A549 (cell line): ENCODE measurements at regions not wholly inside any gene's neighbourhood (a gene's known extent, or its start where the extent isn't known, plus 50 kb on each side); places are given as distances from the start of the nearest gene placed in this dataset.
"Not testable (repeated sequence)": the region's sequence is repeated elsewhere in the genome, so short reads cannot be mapped to it uniquely, and the experiment has no call there.

Source experiments
- ATAC-seq, 2 experiments: fragments of 200-7000 bp in 1 of 2; fragments of >200 bp in 1 of 2; cut with Nextera tagmentation in 1 of 2; cut with Tn5 transposase in 1 of 2; 3 replicates each; pipeline versions ENCODE4 v1.8.0 to v1.9.1; 2018 to 2020; ENCODE audit warnings: mild to moderate bottlenecking in 1 of 2, moderate library complexity in 1 of 2
- CTCF ChIA-PET: fragments of 300-600 bp; sonication (Branson Sonifier 250); formaldehyde crosslinking; extraction: SDS; loops from one replicate; lab custom pipeline; 2021; ENCODE audit warnings: antibody characterized with exemption, inconsistent platforms; lab: Yijun Ruan, JAX
- POLR2A ChIA-PET: fragments of 350-600 bp; formaldehyde crosslinking; extraction: SDS; loops from one replicate; lab custom pipeline; 2021; ENCODE audit warnings: antibody characterized with exemption, inconsistent platforms; lab: Yijun Ruan, JAX
- DNase-seq, 2 experiments: peaks; one replicate each; pipeline versions ENCODE4 v3.0.0 to v3.0.0-alpha.2; 2011 to 2016; ENCODE audit warnings: low read depth in 1 of 2, low spot score in 1 of 2
- FAIRE-seq: peaks from 2 replicates; lab custom pipeline; 2011; peaks lifted over from hg19 to GRCh38; lab: Jason Lieb, UNC
- H3K27ac ChIP-seq, 2 experiments: fragments of >200 bp; sonication (Bioruptor Twin); formaldehyde crosslinking; 3 replicates each; pipeline ENCODE4 v1.5.1; 2016 to 2017
- H3K4me1 ChIP-seq: fragments of >200 bp; sonication (Bioruptor Twin); formaldehyde crosslinking; 3 replicates; pipeline ENCODE4 v1.6.1; 2016
- H3K4me2 ChIP-seq: fragments of >200 bp; sonication (Bioruptor Twin); formaldehyde crosslinking; 3 replicates; pipeline ENCODE4 v1.6.1; 2016
- H3K4me3 ChIP-seq: fragments of >200 bp; sonication (Bioruptor Twin); formaldehyde crosslinking; 3 replicates; pipeline ENCODE4 v1.5.1; 2016
- H3K9me3 ChIP-seq: fragments of >200 bp; sonication (Bioruptor Twin); formaldehyde crosslinking; 3 replicates; pipeline ENCODE4 v1.6.1; 2016
- ATOH8 ChIP-seq: fragments of 250-450 bp; sonication (Bioruptor Pico); IDR thresholded peaks from 2 replicates; pipeline ENCODE4 v1.5.0; 2020; ENCODE audit warnings: low read depth, mild to moderate bottlenecking, moderate library complexity
- BCL3 ChIP-seq: fragments of >200 bp; sonication (Bioruptor Twin); formaldehyde crosslinking; IDR thresholded peaks from 3 replicates; pipeline ENCODE4 v1.6.1; 2016
- E2F6 ChIP-seq: IDR thresholded peaks from 2 replicates; pipeline ENCODE4 v1.6.1; 2012; ENCODE audit warnings: low read depth, borderline replicate concordance
- FOSL2 ChIP-seq, 2 experiments: fragments of 450-650 bp in 1 of 2; fragments of >200 bp in 1 of 2; sonication (Bioruptor Twin) in 1 of 2; formaldehyde crosslinking; IDR thresholded peaks; 2 replicates each; pipeline versions ENCODE4 v1.5.0 to v1.6.1; 2016 to 2020; ENCODE audit warnings: mild to moderate bottlenecking in 1 of 2, moderate library complexity in 1 of 2
- HDAC2 ChIP-seq: fragments of 200-600 bp; sonication (generic); IDR thresholded peaks from 2 replicates; pipeline ENCODE4 v1.6.1; 2016
- HOXB5 ChIP-seq: fragments of 250-450 bp; sonication (Bioruptor Pico); IDR thresholded peaks from 2 replicates; pipeline ENCODE4 v1.5.0; 2020; ENCODE audit warnings: mild to moderate bottlenecking, moderate library complexity
- MAX ChIP-seq: IDR thresholded peaks from 2 replicates; pipeline ENCODE4 v1.6.1; 2012
- NFE2L2 ChIP-seq: fragments of 150-350 bp; conservative IDR thresholded peaks from 2 replicates; pipeline ENCODE4 v1.6.1; 2014; ENCODE audit warnings: low read length
- POLR2A ChIP-seq: IDR thresholded peaks from 2 replicates; pipeline ENCODE4 v1.6.1; 2012; ENCODE audit warnings: mild to moderate bottlenecking, low read length
- POLR2AphosphoS2 ChIP-seq: conservative IDR thresholded peaks from 2 replicates; pipeline ENCODE4 v1.6.1; 2012; ENCODE audit warnings: low read length, improper control_type of control experiment, inconsistent platforms
- RCOR1 ChIP-seq: fragments of 150-350 bp; IDR thresholded peaks from 2 replicates; pipeline ENCODE4 v1.6.1; 2014; ENCODE audit warnings: antibody characterized with exemption, low read length, low read depth
- REST ChIP-seq: fragments of 200-600 bp; sonication (generic); IDR thresholded peaks from 2 replicates; pipeline ENCODE4 v1.6.1; 2016; ENCODE audit warnings: antibody characterized with exemption, mild to moderate bottlenecking, moderate library complexity
- WGBS: methylation state at CpG from one replicate; pipeline ENCODE4 v1.1.6; 2017; ENCODE audit errors: missing lambda C conversion rate; 5-methylcytosine and 5-hydroxymethylcytosine counted together

GRCh38 chr21:15468368-15468767, 261.4 kb upstream of the USP25 start:
- TF ChIP-seq MAX (no peak), RCOR1 (no peak), POLR2A (no peak), HDAC2 (no peak), FOSL2 (IDR thresholded peaks at IDR 0.05) (no peak), FOSL2 (CRISPR knock-in tag; IDR thresholded peaks at IDR 0.05) (no peak), BCL3 (no peak), HOXB5 (CRISPR knock-in tag) (no peak), ATOH8 (no peak)
- Histone ChIP-seq H3K9me3 (no peaks in the 10 kb centered on the region), H3K4me2 (no peak overlapping the region), H3K4me1 (no peaks in the 10 kb centered on the region), H3K27ac (no peak overlapping the region), H3K4me3 (no peak overlapping the region)
- POLR2A ChIA-PET: no interaction called here
- ATAC-seq (no peak), FAIRE-seq (no peak), DNase-seq (no peak)
- CTCF ChIA-PET: no interaction called here
- WGBS: 92% methylated on average over 2 of the region's 2 CpGs

GRCh38 chr21:15472108-15473040, 257.4 kb upstream of the USP25 start:
- DNase-seq: no peak
- Histone ChIP-seq H3K27ac (no peak overlapping the region), H3K4me1 (no peaks in the 10 kb centered on the region), H3K4me3 (no peak overlapping the region), H3K9me3 (0 out of 3 replicates have a peak, but pooled peaks cover under 1% of the 10 kb centered on the region), H3K4me2 (no peak overlapping the region)
- POLR2A ChIA-PET: no interaction called here
- no peak for TF ChIP-seq REST
- TF ChIP-seq NFE2L2: no peak
- TF ChIP-seq E2F6: no peak
- no peak for TF ChIP-seq POLR2AphosphoS2
- TF ChIP-seq RCOR1: no peak
- 89% methylated on average over 6 of the region's 6 CpGs for WGBS
- CTCF ChIA-PET: interaction anchor here (0.9 kb wide), 1 partner anchor 10 kb away, joined by 3 read pairs; no protein-coding TSS in a partner anchor
- no peak for FAIRE-seq
- no peak for ATAC-seq

GRCh38 chr21:15477773-15478172, 252.0 kb upstream of the USP25 start:
- CTCF ChIA-PET, FAIRE-seq: not testable (repeated sequence)

More at GRCh38 chr21:15477773-15478172, 252.0 kb upstream of the USP25 start:
- WGBS: 70% methylated on average over 3 of the region's 3 CpGs
- POLR2A ChIA-PET, DNase-seq, H3K4me2 ChIP-seq, H3K4me1 ChIP-seq, H3K27ac ChIP-seq, ATAC-seq, H3K9me3 ChIP-seq, H3K4me3 ChIP-seq: not testable (repeated sequence)
